Coronary artery (tissue), 2 donors: ENCODE measurements at regions not wholly inside any gene's neighbourhood (a gene's known extent, or its start where the extent isn't known, plus 50 kb on each side); places are given as distances from the start of the nearest gene placed in this dataset.

Experiments used
- DNase-seq: peaks from one replicate; pipeline ENCODE4 v3.0.0-alpha.2; 2017; ENCODE audit warnings: low spot score
- H3K27ac ChIP-seq, 2 donors: fragments of 200-600 bp; sonication (generic); one replicate each; pipeline ENCODE4 v1.5.1; 2016 to 2019
- H3K4me3 ChIP-seq: fragments of 200-600 bp; sonication (generic); 2 replicates; pipeline ENCODE4 v1.5.1; 2016; ENCODE audit warnings: mild to moderate bottlenecking, moderate library complexity
- TF ChIP-seq, protein P1 (sequence below): fragments of 200-600 bp; sonication (generic); IDR thresholded peaks from one replicate; pipeline ENCODE4 v1.5.1; 2019; ENCODE audit warnings: antibody characterized with exemption

DNA sequence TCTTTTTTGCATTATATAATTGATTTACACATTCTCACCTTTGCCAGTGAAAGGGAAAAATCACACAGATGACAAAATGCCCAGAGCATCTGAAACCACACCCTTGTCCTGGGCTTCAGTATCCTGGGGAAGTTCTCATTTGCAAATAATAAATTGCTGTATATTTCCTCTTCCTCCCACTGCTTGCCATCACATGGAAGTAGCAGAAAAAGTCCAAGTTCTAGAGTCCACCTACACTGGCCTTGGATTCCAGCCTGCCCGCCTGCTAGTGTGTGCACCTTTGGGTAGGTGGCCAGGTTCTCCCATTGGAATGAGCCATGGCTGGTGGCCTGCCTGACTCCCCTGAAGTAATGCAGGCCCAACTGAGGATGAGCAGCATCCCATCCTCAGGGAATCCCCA lies 149.4 kb downstream of the GADD45G start:
- TF ChIP-seq, protein P1, sequence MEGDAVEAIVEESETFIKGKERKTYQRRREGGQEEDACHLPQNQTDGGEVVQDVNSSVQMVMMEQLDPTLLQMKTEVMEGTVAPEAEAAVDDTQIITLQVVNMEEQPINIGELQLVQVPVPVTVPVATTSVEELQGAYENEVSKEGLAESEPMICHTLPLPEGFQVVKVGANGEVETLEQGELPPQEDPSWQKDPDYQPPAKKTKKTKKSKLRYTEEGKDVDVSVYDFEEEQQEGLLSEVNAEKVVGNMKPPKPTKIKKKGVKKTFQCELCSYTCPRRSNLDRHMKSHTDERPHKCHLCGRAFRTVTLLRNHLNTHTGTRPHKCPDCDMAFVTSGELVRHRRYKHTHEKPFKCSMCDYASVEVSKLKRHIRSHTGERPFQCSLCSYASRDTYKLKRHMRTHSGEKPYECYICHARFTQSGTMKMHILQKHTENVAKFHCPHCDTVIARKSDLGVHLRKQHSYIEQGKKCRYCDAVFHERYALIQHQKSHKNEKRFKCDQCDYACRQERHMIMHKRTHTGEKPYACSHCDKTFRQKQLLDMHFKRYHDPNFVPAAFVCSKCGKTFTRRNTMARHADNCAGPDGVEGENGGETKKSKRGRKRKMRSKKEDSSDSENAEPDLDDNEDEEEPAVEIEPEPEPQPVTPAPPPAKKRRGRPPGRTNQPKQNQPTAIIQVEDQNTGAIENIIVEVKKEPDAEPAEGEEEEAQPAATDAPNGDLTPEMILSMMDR: no peak
- DNase-seq: no peak
- Histone ChIP-seq H3K4me3 (no peak overlapping the region), H3K27ac (no peak overlapping the region)

DNA sequence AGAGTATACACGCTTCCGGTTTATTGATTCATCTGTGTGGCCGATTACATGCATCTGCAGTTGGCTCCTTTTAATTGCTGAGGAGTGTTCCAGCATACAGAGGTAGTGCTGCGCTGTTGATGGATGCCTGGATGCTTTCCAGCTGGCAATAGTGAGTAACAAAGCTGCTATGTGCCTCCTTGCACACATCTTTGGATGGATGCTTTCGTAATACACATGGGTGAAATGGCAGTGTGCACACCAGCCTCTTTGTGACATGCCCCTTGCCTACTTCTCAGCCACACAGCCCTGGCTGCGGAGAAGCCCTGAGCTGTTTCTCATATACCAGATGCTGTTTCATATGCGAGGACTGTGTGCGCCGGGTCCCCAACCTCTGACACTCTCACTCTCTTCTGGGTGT lies 151.0 kb downstream of the GADD45G start:
- Histone ChIP-seq H3K27ac (no peak overlapping the region), H3K4me3 (no peak overlapping the region)
- TF ChIP-seq, protein P1: no peak
- DNase-seq: no peak

DNA sequence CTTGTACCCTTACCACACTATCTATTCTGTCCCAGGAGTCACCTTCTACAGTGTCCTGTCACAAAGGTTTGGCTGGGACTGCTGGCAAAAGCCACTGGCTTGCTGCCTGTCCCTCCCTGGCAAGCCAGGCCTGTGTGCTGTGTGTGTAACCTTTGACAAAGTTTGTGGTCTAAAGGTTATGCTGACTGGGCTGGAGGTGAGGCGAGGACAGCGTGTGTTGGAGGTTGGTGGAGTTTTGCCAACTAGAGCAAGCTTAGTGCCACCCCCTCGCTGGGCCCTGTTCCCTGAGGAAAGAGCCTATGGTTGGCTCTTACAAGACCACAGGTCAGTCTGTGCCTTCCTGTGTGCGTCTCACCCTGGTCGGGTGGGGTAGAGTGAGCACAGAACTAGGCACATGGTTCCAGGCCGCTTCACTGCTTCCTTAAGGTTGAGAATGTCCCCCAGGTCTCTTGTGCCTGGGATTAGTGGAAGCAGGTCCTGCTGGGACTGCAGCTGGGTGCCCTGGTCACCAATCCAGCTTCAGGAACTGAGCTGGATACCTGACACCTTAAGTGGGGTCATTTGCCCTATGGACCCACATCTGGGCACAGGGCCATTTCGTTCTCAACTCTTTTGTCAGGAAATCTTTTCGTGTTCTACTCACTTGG lies 152.2 kb downstream of the GADD45G start:
- no peak for DNase-seq
- TF ChIP-seq, protein P1: no peak
- Histone ChIP-seq H3K27ac (no peak overlapping the region), H3K4me3 (no peak overlapping the region)

DNA sequence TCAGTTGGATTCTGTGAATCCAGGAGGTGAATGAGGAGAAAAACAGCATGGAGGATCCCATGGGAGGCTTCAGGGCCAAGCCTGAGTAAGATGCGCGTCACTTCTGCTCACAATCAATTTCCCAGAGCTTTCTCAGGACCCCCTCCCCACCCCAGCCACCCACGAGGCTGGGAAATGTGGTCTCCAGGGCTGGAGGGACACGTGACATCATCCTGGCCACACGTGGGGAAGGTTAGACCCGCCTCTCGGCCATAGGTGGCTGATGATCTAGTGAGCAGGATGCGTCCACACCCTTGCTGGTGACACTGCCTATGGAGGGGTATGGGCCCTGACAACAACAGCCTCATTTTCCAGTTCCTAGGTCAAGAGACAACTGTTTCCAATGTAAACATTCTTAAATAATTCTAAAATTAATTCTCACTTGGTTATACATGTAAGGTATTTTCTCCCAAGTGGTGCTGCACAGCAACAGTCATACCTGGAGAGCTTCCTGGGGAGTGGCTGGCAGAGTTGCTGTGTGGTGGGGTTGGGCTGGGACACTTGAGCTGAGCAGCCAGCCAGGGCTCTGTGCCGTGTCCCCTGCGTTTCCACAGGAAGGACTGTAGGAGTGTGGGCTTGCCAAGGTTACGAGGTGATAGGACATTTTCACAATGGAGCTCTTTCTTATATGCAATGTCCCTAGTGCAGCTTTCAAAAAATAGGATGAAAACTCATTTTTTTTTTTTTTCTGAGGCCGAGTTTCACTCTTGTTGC lies 153.1 kb downstream of the GADD45G start:
- TF ChIP-seq, protein P1: no peak
- Histone ChIP-seq H3K4me3 (no peak overlapping the region), H3K27ac (no peak overlapping the region)
- DNase-seq: no peak

DNA sequence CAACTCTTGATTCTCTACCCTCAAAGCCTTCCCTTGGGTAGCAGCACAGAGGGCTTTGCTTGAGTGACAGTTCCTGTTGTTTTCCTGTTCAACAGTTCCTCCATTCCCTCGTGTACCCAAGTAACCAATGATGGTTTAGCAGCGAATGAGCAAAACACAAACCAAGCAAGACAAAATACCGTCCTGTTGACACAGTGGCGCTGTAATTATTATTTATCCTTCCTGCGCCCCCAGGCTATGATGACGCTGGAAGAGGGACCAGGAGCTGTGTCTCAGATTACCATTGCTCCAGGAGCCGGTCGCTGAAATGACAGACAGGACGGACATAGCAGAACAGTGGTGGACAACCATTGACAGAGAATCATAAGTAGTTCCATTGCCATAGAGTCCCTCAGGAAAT lies 154.8 kb downstream of the GADD45G start:
- DNase-seq: no peak
- TF ChIP-seq, protein P1: no peak

DNA sequence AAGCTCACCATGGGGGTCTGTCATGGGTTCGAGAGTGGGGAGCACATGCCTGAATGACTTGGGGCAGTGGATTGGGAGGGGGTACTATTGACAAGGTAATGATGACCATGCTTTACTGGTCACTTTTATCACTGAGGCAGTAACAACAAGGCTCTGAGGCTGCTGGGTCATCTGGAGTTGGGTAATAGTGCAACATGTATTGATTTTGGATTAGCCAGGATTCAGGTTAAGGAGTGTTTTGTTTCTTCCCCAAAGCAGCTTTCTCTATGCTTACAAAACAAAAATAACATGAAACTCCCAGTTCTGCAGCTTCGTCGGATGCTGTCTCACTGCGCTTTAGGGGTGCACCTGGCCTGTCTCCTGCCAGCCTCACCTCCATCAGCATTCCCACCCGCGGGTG lies 155.3 kb downstream of the GADD45G start:
- no peak for DNase-seq
- Histone ChIP-seq H3K4me3 (no peak overlapping the region), H3K27ac (no peak overlapping the region)
- TF ChIP-seq, protein P1: no peak

More for the DNA sequence above, 154.8 kb downstream of the GADD45G start:
- Histone ChIP-seq H3K27ac (no peak overlapping the region), H3K4me3 (no peak overlapping the region)

DNA sequence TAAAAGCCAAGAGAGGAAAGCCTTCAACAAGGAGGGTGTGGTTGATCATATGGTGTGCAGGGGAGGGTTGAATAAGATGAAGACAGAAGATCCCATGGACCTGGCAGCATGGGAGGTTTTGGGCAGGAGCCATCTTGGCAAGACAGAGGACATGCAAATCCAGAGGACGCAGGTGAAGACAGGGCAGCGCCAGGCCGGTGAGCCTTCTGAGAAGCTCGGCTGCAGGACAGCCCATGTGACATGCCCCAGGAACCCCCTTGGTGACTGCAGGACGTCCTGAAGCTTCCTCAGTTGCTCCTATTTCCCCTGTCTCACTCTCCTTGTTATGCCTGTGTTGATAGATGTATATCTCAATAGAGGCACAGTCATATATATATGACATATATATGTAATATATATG lies 159.4 kb downstream of the GADD45G start:
- H3K4me3 ChIP-seq: no peak overlapping the region
- no peak for DNase-seq
- TF ChIP-seq, protein P1: no peak
- no peak overlapping the region for H3K27ac ChIP-seq
